ENCODE measurements at regions not wholly inside any gene's neighbourhood (a gene's known extent, or its start where the extent isn't known, plus 50 kb on each side); places are given as distances from the start of the nearest gene placed in this dataset.

DNA sequence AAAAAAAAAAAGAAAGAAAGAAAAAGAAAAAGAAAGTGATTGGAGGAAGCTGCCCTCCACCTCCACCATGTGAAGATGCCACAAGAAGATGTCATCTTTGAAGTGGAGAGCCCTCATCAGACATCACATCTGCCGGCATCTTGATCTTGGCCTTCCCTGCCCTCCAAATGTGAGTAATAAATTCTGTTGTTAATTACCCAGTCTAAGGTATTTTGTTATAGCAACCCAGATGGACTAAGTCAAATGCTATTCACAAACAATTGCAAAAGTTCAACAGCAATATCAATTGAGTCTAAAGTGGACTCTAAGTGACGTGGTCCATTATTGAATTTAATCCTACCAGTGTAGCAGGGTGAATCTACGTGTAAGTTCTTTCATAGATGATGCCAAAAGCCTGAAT, 55.9 kb upstream of the NUP160 start:
- Histone ChIP-seq H3K27ac (ENCODE audit: insufficient read depth, low read length) (no peak overlapping the region), H3K4me1 (ENCODE audit: control insufficient read depth, extremely low read depth, insufficient read depth, low read length) (no peaks in the 10 kb centered on the region), H3K4me3 (replicated peaks in 1 of 4; ENCODE audit: control extremely low read depth in 1 of 4, insufficient read depth in 1 of 4, low read depth in 3 of 4, low read length in 4 of 4) (no peak overlapping the region), H3K36me3 (ENCODE audit: control insufficient read depth, insufficient read depth, low read length) (no peaks in the 10 kb centered on the region), H2AFZ (ENCODE audit: low read length) (no peak overlapping the region), H3K4me2 (ENCODE audit: extremely low read depth, insufficient read depth, low read length) (no peak overlapping the region), H3K9me3 (ENCODE audit: control insufficient read depth, insufficient read depth, low read depth, low read length) (no peaks in the 10 kb centered on the region), H3K27me3 (ENCODE audit: control insufficient read depth, insufficient read depth, low read length) (no peaks in the 10 kb centered on the region), H3K9ac (ENCODE audit: insufficient read depth, low read length) (no peak overlapping the region), H3K79me2 (ENCODE audit: control insufficient read depth, insufficient read depth, low read length) (no peaks in the 10 kb centered on the region), H4K20me1 (ENCODE audit: control insufficient read depth, extremely low read depth, insufficient read depth, low read length) (no peaks in the 10 kb centered on the region)
- DNase-seq (ENCODE audit: low read depth in 2 of 2) = no peak
- TF ChIP-seq, protein P1, sequence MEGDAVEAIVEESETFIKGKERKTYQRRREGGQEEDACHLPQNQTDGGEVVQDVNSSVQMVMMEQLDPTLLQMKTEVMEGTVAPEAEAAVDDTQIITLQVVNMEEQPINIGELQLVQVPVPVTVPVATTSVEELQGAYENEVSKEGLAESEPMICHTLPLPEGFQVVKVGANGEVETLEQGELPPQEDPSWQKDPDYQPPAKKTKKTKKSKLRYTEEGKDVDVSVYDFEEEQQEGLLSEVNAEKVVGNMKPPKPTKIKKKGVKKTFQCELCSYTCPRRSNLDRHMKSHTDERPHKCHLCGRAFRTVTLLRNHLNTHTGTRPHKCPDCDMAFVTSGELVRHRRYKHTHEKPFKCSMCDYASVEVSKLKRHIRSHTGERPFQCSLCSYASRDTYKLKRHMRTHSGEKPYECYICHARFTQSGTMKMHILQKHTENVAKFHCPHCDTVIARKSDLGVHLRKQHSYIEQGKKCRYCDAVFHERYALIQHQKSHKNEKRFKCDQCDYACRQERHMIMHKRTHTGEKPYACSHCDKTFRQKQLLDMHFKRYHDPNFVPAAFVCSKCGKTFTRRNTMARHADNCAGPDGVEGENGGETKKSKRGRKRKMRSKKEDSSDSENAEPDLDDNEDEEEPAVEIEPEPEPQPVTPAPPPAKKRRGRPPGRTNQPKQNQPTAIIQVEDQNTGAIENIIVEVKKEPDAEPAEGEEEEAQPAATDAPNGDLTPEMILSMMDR (conservative IDR thresholded peaks at IDR 0.05 in 1 of 2, IDR thresholded peaks at IDR 0.05 in 1 of 2; ENCODE audit: low read depth in 1 of 2, low read length in 2 of 2) = no peak
- no peak for TF ChIP-seq EZH2 (IDR thresholded peaks at IDR 0.05; ENCODE audit: low read length, missing control alignments)

DNA sequence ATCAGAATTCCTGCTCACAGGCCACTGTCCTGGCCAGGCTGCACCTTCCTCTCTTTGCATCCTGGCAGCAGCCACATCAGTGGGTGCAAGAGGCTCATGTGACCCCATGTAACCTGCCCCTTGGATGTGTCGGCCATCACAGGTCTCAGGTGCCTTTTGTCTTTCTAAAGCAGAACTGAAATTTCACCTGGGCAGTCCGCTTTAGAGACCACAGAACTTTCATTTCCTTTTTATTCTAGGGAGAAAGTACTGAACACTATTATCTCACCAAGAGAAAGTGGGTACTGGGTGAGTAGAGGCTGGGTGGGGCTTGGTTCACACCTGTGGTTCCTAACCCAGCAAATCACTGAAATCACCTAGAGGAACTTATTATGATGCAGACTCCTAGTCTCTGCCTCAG, 51.7 kb upstream of the NUP160 start:
- Histone ChIP-seq H2AFZ (ENCODE audit: low read length) (no peak overlapping the region), H3K79me2 (ENCODE audit: control insufficient read depth, insufficient read depth, low read length) (no peaks in the 10 kb centered on the region), H3K9me3 (ENCODE audit: control insufficient read depth, insufficient read depth, low read depth, low read length) (no peaks in the 10 kb centered on the region), H3K27me3 (ENCODE audit: control insufficient read depth, insufficient read depth, low read length) (no peaks in the 10 kb centered on the region), H3K9ac (ENCODE audit: insufficient read depth, low read length) (no peak overlapping the region), H3K4me2 (ENCODE audit: extremely low read depth, insufficient read depth, low read length) (no peak overlapping the region), H3K27ac (ENCODE audit: insufficient read depth, low read length) (no peak overlapping the region), H3K4me1 (ENCODE audit: control insufficient read depth, extremely low read depth, insufficient read depth, low read length) (no peaks in the 10 kb centered on the region), H3K4me3 (replicated peaks in 1 of 4; ENCODE audit: control extremely low read depth in 1 of 4, insufficient read depth in 1 of 4, low read depth in 3 of 4, low read length in 4 of 4) (no peak overlapping the region), H3K36me3 (ENCODE audit: control insufficient read depth, insufficient read depth, low read length) (no peaks in the 10 kb centered on the region), H4K20me1 (ENCODE audit: control insufficient read depth, extremely low read depth, insufficient read depth, low read length) (no peaks in the 10 kb centered on the region)
- TF ChIP-seq, protein P1 (conservative IDR thresholded peaks at IDR 0.05 in 1 of 2, IDR thresholded peaks at IDR 0.05 in 1 of 2; ENCODE audit: low read depth in 1 of 2, low read length in 2 of 2) = no peak
- no peak for TF ChIP-seq EZH2 (IDR thresholded peaks at IDR 0.05; ENCODE audit: low read length, missing control alignments)
- DNase-seq (ENCODE audit: low read depth in 2 of 2) = no peak
